GM21825 (cell line): ENCODE measurements at regions not wholly inside any gene's neighbourhood (a gene's known extent, or its start where the extent isn't known, plus 50 kb on each side); places are given as distances from the start of the nearest gene placed in this dataset.

ENCODE experiments used
- ATAC-seq: cut with Tn5 transposase; IDR thresholded peaks from one replicate; pipeline ENCODE4 v1.9.1; 2021; ENCODE audit warnings: mild to moderate bottlenecking, moderate library complexity; ENCODE audit not compliant: unreplicated experiment

GRCh38 chr18:24561369-24561965 is 101.0 kb downstream of the HRH4 start:
- ATAC-seq: no peak

DNA sequence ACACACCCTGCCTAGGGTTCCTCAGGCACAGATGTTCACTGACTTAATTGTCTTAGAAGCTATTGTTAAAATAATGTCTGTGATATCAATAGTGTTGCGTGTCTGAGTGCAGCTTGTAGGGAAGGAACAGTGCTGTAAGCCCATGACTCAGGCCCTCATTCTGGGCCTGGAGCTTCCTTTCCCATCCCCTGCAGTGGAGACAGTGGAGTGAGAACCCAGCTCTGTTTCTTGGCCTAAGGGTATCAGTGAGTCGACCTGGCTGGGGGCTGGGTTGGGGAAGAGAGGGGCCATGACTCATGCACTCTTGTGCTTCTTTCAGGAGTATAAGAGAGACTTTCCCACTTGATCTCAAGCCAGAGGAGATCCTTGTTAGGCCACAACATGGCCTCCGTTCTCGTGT is 106.8 kb downstream of the HRH4 start:
- ATAC-seq: no peak

DNA sequence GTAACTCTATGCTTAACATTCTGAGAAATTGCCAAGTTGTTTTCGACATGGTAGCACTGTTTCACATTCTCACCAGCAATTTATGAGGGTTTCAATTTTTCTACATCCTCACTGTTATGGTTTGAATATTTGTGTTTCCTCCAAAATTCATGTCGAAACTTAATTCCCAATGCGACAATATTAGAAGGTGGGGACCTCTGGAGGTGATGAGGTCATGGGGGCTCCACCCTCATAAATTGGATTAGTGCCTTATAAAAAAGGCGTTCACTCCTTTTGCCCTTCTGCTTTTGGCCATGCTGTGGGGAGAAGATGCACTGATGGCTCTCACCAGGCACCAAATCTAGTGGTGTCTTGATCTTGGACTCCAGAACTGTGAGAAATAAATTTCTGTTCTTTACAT is 110.3 kb downstream of the HRH4 start:
- no peak for ATAC-seq

DNA sequence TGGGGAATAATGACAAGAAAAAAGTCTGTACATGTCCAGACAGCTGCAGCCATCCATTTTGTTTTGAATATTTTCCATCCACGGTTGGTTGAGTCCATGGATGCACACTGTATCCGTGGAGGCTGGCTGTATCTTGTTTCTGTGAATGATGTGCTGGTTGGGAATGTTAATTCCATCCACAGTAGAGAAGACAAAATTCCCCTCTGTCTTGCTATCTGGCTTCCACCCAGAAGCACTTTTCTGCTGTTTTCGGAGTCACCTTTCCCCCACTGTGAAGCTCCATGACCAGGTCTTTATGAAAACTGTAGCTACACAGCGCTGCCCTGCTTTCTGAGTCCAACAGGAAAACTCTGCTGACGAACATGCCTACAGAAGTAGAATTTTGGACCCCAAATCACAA is 122.3 kb downstream of the HRH4 start:
- ATAC-seq: no peak

- ATAC-seq: no peak
These were observed 123.8 kb downstream of the HRH4 start for GRCh38 chr18:24584205-24584604.

DNA sequence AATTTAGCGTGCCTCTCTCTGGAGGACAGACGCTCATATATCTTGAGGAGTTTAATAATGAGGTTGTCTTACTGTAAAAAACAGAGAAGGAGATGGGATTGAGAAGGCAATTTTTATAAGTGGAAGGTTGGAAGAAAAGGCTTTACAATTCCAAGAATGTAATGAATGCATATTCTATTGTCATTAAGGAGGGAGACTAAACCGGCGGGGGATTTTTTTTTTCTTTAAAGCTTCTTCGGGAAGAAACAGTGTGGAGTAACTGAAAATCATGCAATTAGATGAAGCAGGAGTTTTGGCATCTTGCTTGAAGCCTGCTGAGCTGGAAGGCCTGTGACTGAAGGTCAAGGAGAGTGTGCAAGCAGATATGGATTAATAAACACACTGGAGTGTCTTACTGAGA is 124.4 kb downstream of the HRH4 start:
- ATAC-seq: no peak

DNA sequence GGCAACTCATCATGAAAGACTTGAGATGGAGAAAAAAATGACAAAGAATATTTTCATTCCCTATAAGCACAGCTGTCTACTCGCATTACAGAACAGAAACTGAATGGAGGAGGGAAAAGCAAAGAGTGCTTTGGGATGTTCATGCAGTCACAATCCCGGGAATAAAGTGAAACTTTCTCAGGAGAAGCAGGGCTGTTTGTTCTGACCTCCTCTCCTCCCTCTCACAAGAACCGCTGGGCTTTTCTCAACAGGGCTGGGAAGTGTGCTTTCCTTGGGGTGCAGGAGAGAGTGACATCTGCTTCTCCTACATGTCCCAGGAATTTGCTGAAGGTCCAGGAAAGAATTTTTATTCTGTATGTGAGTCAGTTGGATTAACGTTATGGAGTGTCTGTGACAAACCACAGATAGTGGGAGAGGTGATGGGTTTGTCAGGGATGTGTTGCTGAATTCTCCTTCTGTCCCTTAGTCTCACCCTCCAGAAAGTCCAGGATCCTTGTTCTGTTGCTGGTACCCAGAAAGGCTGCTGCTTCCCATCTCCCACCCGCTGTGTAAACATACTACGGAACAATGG is 125.6 kb downstream of the HRH4 start:
- no peak for ATAC-seq

- no peak for ATAC-seq
These were observed 126.4 kb downstream of the HRH4 start for GRCh38 chr18:24586662-24587360.

GRCh38 chr18:24588440-24588839 is 128.0 kb downstream of the HRH4 start:
- ATAC-seq: no peak

DNA sequence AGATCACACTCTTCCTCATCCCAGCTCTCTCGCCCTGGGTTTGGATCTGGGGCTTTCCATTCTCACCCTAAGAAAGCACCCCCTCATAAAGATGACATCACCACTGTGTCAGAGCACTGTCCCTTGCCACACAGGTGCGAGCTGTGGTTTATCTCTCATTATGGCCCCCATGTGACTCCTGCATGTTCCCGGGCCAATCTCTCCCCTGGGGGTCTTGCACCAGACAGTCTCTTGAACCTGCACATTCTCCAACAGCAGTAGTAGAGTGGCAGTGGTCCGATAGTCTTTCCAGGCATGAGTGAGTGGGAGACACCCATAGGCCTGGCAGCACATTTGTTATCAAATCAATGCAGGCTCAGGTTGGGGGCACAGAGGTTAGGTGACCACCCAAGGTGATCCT is 130.5 kb downstream of the HRH4 start:
- ATAC-seq: no peak

DNA sequence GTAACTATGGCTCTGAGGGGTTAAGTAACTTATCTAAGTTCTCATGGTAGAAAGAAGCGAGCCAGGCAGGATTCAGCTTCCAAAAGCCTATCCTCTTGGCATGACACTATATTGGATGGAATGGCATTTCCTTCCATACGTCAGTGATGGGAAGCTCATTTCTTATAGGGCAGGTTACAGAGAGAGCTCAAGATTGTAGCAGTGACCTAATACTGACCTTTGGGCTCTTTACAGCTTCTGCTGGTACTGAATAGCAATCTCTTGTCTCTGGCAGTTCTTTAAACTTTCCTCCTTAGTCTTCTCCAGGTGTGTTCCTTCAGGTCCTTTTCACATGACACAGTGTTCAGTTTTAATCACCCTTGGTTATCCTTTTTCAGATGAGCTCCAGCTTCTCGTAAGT is 133.0 kb downstream of the HRH4 start:
- ATAC-seq: no peak

DNA sequence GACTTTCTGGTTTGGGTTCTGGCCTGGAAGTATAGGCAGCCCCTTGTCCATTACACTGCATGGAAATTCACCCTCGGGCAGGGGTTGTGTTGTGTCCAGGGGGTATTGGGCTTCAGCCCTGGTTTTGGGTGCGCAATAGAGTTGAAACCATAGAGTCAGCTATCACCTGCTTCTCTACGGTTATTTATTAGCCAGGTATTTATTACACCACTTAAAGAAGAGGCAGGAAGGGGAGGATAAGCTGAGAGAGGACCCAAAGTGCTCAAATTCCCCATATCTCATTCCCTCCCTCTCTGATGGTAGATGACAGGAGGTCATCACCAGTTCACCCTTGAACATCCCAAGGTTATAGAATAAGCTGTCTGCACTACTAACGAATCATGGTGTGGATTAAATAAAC is 133.4 kb downstream of the HRH4 start:
- ATAC-seq: no peak

DNA sequence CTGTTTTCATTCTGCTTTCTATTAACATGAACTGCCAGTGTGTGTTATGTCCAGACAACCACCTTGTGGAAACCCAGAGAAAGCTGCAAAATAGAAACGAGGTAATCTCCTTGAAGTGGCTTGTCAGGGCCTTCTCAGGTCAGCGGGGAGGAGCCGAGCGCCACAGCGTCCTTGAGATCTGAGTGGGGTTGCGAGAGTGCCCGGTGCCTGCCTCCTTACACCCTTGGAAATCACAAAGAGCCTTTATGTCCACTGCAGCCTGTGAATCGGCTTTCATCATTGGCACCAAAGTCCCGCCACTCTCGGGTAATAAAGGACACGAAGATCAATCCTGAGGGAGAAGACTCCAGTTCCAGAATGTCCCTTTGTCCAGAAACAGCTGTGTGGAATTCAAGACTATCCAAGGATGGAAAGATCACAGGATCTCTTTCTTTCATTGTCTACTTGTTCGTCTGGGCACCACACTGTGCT is 135.2 kb downstream of the HRH4 start:
- ATAC-seq: no peak

DNA sequence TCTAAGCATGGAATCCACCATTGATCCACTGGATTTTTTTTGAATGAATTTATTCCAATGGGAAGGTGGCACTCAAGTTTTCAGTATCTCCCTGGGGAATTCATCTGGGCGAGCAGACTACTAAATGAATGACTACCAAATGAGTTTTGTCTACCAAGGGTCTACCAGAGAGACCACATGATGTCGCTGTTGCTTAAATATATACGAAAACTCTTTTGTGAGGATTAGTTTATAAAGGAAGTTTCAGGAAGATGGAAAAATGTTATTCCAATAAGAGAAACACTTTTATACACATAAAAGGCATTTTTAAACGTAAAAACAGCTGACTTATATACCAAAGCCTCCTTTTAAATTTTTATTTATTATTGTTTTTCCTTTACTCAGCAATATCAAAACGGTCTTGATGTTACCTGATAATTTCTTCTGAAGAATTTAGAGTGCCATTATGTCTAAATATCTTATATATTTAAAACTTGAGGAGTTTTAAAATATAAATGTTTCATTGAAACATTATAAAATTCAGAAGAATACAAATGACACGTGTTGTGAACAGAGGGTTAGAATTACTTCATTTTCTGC is 139.7 kb downstream of the HRH4 start:
- no peak for ATAC-seq

- no peak for ATAC-seq
These were observed 141.1 kb downstream of the HRH4 start for GRCh38 chr18:24601585-24601984.

DNA sequence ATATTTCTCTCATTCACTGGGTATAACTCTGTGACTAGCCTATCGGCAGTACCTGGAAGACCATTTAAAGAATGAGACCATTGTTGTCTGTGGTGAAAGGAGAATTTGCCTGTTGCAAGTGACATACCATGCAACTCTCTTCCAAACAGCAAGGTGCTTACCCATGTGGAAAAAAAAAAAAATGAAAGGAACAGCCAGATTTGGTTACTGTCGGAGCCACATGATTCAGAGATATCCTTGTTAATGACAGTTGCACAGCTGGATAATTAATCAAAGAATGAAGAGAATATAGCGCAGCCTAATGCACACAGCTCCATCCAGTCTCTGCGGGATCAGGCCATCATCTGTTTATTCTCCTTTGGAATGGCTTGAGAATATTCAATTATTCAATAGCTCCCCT is 141.8 kb downstream of the HRH4 start:
- ATAC-seq: no peak

- ATAC-seq: no peak
These were observed 142.7 kb downstream of the HRH4 start for GRCh38 chr18:24603151-24603550.

DNA sequence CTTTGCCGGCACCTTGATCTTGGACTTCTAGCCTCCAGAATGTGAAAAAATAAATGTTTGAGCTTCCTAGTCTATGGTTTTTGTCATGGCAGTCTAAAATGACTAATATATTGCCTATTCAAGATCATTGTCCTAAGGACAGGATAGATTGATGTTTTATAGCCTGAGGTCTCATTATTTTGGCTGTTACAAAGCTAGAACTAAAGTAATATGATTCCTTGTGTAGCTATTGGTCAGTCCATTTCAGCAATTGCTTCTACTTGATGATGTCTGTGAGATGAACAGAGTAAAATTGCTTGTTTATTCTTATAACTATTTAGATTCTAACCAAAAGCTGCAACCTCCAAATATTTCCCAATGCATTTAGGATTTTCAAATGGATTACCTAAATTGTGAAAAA is 145.0 kb downstream of the HRH4 start:
- no peak for ATAC-seq

GRCh38 chr18:24609254-24609653 is 148.8 kb downstream of the HRH4 start:
- no peak for ATAC-seq

- no peak for ATAC-seq
These were observed 150.6 kb downstream of the HRH4 start for GRCh38 chr18:24611075-24611474.

- no peak for ATAC-seq
These were observed 153.6 kb downstream of the HRH4 start for GRCh38 chr18:24613896-24614640.
